PFSK-1 (cell line): ENCODE measurements at regions not wholly inside any gene's neighbourhood (a gene's known extent, or its start where the extent isn't known, plus 50 kb on each side); places are given as distances from the start of the nearest gene placed in this dataset.

Experiments used
- FOXP2 ChIP-seq: optimal IDR thresholded peaks from 2 replicates; pipeline ENCODE3; 2011; ENCODE audit warnings: borderline replicate concordance, control low read depth, inconsistent platforms; ENCODE audit not compliant: insufficient read depth; ENCODE audit errors: extremely low read length, extremely low read depth
- POLR2AphosphoS5 ChIP-seq: IDR thresholded peaks from 2 replicates; pipeline ENCODE4 v1.6.1; 2012; ENCODE audit warnings: low read depth, mild to moderate bottlenecking, control low read depth, low read length, moderate library complexity
- SIN3A ChIP-seq: IDR thresholded peaks from 2 replicates; pipeline ENCODE4 v1.6.1; 2012; ENCODE audit warnings: mild to moderate bottlenecking, low read length, moderate library complexity, borderline replicate concordance; ENCODE audit not compliant: insufficient read depth
- TAF1 ChIP-seq: IDR thresholded peaks from 2 replicates; pipeline ENCODE4 v1.6.1; 2012; ENCODE audit warnings: low read length, control low read depth, borderline replicate concordance; ENCODE audit not compliant: insufficient read depth
- TF ChIP-seq, protein P1 (sequence below), 2 experiments: IDR thresholded peaks; 2 replicates each; pipeline versions ENCODE4 v1.6.1 to v1.8.0; 2011 to 2012; ENCODE audit warnings: low read depth in 2 of 2, low read length in 2 of 2, control low read depth in 1 of 2, inconsistent platforms in 1 of 2, mild to moderate bottlenecking in 1 of 2, moderate library complexity in 1 of 2; ENCODE audit not compliant: insufficient read depth in 1 of 2

- TF ChIP-seq POLR2AphosphoS5: no peak
- no peak for TF ChIP-seq FOXP2
- TF ChIP-seq SIN3A: no peak
- TF ChIP-seq, protein P1, sequence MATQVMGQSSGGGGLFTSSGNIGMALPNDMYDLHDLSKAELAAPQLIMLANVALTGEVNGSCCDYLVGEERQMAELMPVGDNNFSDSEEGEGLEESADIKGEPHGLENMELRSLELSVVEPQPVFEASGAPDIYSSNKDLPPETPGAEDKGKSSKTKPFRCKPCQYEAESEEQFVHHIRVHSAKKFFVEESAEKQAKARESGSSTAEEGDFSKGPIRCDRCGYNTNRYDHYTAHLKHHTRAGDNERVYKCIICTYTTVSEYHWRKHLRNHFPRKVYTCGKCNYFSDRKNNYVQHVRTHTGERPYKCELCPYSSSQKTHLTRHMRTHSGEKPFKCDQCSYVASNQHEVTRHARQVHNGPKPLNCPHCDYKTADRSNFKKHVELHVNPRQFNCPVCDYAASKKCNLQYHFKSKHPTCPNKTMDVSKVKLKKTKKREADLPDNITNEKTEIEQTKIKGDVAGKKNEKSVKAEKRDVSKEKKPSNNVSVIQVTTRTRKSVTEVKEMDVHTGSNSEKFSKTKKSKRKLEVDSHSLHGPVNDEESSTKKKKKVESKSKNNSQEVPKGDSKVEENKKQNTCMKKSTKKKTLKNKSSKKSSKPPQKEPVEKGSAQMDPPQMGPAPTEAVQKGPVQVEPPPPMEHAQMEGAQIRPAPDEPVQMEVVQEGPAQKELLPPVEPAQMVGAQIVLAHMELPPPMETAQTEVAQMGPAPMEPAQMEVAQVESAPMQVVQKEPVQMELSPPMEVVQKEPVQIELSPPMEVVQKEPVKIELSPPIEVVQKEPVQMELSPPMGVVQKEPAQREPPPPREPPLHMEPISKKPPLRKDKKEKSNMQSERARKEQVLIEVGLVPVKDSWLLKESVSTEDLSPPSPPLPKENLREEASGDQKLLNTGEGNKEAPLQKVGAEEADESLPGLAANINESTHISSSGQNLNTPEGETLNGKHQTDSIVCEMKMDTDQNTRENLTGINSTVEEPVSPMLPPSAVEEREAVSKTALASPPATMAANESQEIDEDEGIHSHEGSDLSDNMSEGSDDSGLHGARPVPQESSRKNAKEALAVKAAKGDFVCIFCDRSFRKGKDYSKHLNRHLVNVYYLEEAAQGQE (IDR thresholded peaks at IDR 0.05; ENCODE audit: insufficient read depth in 1 of 2, low read depth in 2 of 2, low read length in 2 of 2): no peak
- no peak for TF ChIP-seq TAF1
These were observed 92.2 kb upstream of the RAPGEF2 start for GRCh38 chr4:159010563-159011260.

DNA sequence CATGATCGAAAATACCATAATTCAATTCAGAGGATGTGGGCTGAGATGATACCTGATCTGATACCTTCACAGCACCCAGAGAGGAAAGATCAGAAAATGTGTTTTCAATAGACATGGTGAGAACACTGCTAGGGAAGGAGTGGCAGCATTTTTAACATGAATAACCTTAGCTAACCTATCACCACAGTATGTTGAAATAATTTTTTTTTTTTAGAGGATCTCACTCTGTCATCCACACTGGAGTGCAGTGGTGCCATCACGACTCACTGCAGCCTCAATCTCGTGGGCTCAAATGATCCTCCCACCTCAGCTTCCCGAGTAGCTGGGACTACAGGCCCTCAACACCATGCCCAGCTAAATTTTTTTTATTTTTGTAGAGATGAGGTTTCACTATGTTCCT, 90.5 kb upstream of the RAPGEF2 start:
- TF ChIP-seq SIN3A (no peak), FOXP2 (no peak), TAF1 (no peak), POLR2AphosphoS5 (no peak)
- TF ChIP-seq, protein P1 (IDR thresholded peaks at IDR 0.05; ENCODE audit: insufficient read depth in 1 of 2, low read depth in 2 of 2, low read length in 2 of 2): no peak

DNA sequence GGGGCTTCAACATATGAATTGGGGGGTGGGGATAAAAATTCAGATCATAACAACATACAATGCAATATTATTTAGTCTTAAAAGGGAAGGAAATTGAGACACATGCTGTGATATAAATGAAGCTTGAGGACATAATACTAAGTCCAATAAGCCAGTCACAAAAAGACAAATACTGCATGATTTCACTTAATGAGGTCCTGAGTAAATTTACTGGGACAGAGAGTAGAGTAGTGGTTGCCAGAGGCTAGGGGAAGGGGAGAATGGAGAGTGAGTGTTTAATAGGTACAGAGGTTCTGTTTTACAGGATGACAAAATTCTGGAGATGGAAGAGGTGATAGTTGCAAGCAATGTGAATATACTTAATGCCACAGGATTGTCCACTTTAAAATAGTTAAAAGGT, 89.2 kb upstream of the RAPGEF2 start:
- TF ChIP-seq SIN3A (no peak), TAF1 (no peak)
- TF ChIP-seq, protein P1 (IDR thresholded peaks at IDR 0.05; ENCODE audit: insufficient read depth in 1 of 2, low read depth in 2 of 2, low read length in 2 of 2): no peak

DNA sequence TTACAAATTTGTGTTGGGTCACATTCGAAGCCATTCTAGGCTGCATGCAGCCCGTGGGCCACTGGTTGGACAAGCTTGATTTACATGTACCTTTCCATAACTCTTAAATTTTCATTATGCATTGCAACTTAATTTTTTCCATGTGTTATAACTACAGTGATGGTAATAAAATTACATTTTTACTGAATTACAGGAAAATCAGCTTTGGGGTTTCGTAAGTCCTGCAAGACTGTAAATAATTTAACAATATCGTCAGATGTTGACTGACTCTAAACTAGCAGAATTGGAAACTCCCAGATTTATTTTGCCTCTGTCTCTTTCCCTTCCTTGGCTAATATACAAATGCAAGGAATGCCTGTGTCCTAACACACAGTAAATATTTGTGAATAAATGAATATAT, 88.0 kb upstream of the RAPGEF2 start:
- no peak for TF ChIP-seq FOXP2
- no peak for TF ChIP-seq POLR2AphosphoS5
- TF ChIP-seq, protein P1 (IDR thresholded peaks at IDR 0.05; ENCODE audit: insufficient read depth in 1 of 2, low read depth in 2 of 2, low read length in 2 of 2): no peak
- no peak for TF ChIP-seq TAF1
- TF ChIP-seq SIN3A: no peak

DNA sequence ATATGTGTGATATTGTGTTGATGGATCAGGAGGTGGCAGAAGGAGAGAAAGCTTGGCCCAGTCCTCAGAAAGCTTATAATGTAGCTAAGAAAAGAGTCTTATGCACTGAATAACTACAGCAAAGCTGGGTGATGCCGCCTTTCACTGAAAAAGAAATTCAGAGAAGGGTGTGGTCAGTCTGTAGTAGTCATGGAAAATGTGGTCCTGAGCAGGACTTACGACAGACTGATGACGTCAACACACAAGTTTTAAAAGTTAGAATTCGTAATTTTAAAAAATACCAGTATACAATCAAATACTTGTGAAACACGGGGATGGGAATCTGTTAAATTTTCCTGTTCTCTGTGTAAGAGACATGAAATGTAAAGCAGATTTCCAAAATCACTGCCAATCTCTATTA, 87.0 kb upstream of the RAPGEF2 start:
- TF ChIP-seq SIN3A: no peak
- no peak for TF ChIP-seq FOXP2
- no peak for TF ChIP-seq TAF1
- TF ChIP-seq, protein P1 (IDR thresholded peaks at IDR 0.05; ENCODE audit: insufficient read depth in 1 of 2, low read depth in 2 of 2, low read length in 2 of 2): no peak
- TF ChIP-seq POLR2AphosphoS5: no peak
